ENCODE measurements at regions not wholly inside any gene's neighbourhood (a gene's known extent, or its start where the extent isn't known, plus 50 kb on each side); places are given as distances from the start of the nearest gene placed in this dataset.
A peak's percentile ranks its signal among the peaks of the same experiment; 100 is the strongest.
"Not testable (repeated sequence)": the region's sequence is repeated elsewhere in the genome, so short reads cannot be mapped to it uniquely, and the experiment has no call there.

GRCh38 chr22:49391436-49391835, 436.2 kb downstream of the BRD1 start:
- no peak for ATAC-seq (replicated peaks in 6 of 8)
- H3K4me3 ChIP-seq = no peak overlapping the region
- WGBS, 10 experiments = 38 to 94% (median 87%) methylated on average over 6 to 13 of the region's 18 CpGs; no CpG with 5 or more reads in 7 of the 10 experiments

DNA sequence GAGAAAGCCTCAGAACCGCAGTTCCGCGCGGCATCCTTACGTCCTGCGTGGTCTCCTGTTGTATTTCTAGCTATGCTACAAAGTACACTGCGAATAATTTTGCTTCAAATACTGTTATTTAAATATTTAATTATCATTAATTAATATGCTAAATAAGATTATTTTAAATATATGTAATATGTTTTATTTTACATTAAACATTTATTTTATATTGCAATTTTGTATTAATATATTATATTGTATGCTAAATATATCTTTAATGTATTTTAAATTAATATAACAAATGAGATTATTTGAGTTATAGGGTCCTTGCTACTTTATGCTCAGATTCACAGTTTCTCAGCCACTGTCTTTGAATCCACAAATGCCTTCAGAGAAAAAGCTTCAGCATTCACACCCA, 436.7 kb downstream of the BRD1 start:
- in situ Hi-C loops (cut with MboI; ENCODE audit: low pct_unique_long_range_greater_than_20kb in 2 of 9, low sequenced_read_pairs in 9 of 9, unreplicated experiment in 9 of 9) = no loop called here

More at GRCh38 chr22:49391436-49391835, 436.2 kb downstream of the BRD1 start:
- in situ Hi-C loops (cut with MboI; ENCODE audit: low pct_unique_long_range_greater_than_20kb in 2 of 9, low sequenced_read_pairs in 9 of 9, unreplicated experiment in 9 of 9) = no loop called here
- no peak overlapping the region for H3K27ac ChIP-seq
- H3K4me1 ChIP-seq (replicated peaks in 1 of 2) = no peaks in the 10 kb centered on the region

GRCh38 chr22:49383909-49384308, 443.8 kb downstream of the BRD1 start:
- in situ Hi-C loops (cut with MboI; ENCODE audit: low pct_unique_long_range_greater_than_20kb in 2 of 9, low sequenced_read_pairs in 9 of 9, unreplicated experiment in 9 of 9); H3K4me1 ChIP-seq (replicated peaks in 1 of 2); H3K27ac ChIP-seq; H3K4me3 ChIP-seq; ATAC-seq (replicated peaks in 6 of 8): not testable (repeated sequence)
- WGBS, 10 experiments = 89% methylated on average over 4 of the region's 7 CpGs; no CpG with 5 or more reads in 9 of the 10 experiments

More for the DNA sequence above, 436.7 kb downstream of the BRD1 start:
- no peaks in the 10 kb centered on the region for H3K4me1 ChIP-seq (replicated peaks in 1 of 2)
- no peak overlapping the region for H3K27ac ChIP-seq
- no peak overlapping the region for H3K4me3 ChIP-seq
- no peak for ATAC-seq (replicated peaks in 6 of 8)
- 77 to 100% (median 90%) methylated on average over 1 to 7 of the region's 7 CpGs; no CpG with 5 or more reads in 1 of the 10 experiments for WGBS, 10 experiments

DNA sequence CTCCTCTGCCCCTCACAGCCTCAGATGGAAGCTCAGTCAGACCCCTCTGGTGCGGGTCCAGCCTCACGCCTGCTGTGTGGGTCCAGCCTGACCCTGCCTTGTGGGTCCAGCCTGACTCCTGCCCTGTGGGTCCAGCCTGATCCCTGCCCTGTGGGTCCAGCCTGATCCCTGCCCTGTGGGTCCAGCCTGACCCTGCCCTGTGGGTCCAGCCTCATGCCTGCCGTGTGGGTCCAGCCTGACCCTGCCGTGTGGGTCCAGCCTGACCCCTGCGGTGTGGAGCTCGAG, 445.3 kb downstream of the BRD1 start:
- H3K4me3 ChIP-seq = no peak overlapping the region
- no peaks in the 10 kb centered on the region for H3K4me1 ChIP-seq (replicated peaks in 1 of 2)
- in situ Hi-C loops (cut with MboI; ENCODE audit: low pct_unique_long_range_greater_than_20kb in 2 of 9, low sequenced_read_pairs in 9 of 9, unreplicated experiment in 9 of 9) = no loop called here
- WGBS, 10 experiments = 14 to 80% (median 64%) methylated on average over 1 to 5 of the region's 6 CpGs; no CpG with 5 or more reads in 4 of the 10 experiments
- ATAC-seq (replicated peaks in 6 of 8) = no peak
- no peak overlapping the region for H3K27ac ChIP-seq

DNA sequence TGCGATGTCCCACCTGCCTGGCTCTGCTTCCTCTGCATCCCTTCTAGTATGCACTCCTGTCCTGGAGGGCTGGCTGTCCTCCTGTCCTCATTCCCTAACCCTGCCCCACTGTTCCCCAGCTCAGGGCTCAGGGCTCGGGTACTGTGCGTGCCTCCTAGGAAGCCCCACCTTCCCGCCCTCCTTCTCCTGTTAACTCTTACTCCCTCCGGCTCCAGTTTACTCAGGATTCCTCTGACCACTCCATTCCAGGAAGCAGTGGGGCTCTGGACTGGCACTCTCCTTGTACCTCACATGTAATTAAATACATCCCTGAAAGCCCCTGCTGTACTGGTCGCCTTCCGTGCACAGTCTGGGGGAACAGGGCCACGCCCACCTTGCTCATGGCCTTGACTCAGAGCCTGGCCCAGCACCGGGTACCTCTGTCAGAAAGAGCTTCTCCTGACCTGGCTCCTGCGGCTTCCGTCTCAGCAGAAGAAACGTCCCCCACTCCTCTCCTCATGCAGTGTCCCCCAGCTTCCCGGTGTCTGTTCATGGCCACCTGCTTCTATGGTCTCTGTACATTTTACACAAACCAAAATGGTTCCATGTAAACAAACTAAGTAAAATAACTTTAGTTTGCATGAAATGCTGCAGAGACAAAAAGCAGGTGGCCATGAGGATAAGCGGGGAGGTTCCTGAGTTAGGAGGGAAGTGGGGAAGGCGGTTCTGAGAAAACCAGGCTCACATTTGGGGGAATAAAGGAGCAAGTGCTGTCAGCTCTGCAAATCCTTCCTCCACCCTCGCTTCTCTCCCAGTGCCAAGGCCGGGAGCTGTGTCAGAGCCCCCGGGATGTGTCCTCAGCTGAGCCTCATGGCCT, 445.9 kb downstream of the BRD1 start:
- in situ Hi-C loops (cut with MboI; ENCODE audit: low pct_unique_long_range_greater_than_20kb in 2 of 9, low sequenced_read_pairs in 9 of 9, unreplicated experiment in 9 of 9) = no loop called here
- H3K27ac ChIP-seq = no peak overlapping the region
- no peaks in the 10 kb centered on the region for H3K4me1 ChIP-seq (replicated peaks in 1 of 2)
- ATAC-seq (replicated peaks in 6 of 8) = no peak
- 20 to 100% (median 60%) methylated on average over 1 to 12 of the region's 18 CpGs; no CpG with 5 or more reads in 3 of the 10 experiments for WGBS, 10 experiments
- H3K4me3 ChIP-seq = no peak overlapping the region

- in situ Hi-C loops (cut with MboI; ENCODE audit: low pct_unique_long_range_greater_than_20kb in 2 of 9, low sequenced_read_pairs in 9 of 9, unreplicated experiment in 9 of 9) = no loop called here
- 0 to 40% (median 17%) methylated on average over 1 of the region's 1 CpG; no CpG with 5 or more reads in 7 of the 10 experiments for WGBS, 10 experiments
- ATAC-seq (replicated peaks in 6 of 8) = no peak
- Histone ChIP-seq H3K4me3 (no peak overlapping the region), H3K27ac (no peak overlapping the region), H3K4me1 (replicated peaks in 1 of 2) (no peaks in the 10 kb centered on the region)
Observed at GRCh38 chr22:49380828-49381114, 446.9 kb downstream of the BRD1 start.

DNA sequence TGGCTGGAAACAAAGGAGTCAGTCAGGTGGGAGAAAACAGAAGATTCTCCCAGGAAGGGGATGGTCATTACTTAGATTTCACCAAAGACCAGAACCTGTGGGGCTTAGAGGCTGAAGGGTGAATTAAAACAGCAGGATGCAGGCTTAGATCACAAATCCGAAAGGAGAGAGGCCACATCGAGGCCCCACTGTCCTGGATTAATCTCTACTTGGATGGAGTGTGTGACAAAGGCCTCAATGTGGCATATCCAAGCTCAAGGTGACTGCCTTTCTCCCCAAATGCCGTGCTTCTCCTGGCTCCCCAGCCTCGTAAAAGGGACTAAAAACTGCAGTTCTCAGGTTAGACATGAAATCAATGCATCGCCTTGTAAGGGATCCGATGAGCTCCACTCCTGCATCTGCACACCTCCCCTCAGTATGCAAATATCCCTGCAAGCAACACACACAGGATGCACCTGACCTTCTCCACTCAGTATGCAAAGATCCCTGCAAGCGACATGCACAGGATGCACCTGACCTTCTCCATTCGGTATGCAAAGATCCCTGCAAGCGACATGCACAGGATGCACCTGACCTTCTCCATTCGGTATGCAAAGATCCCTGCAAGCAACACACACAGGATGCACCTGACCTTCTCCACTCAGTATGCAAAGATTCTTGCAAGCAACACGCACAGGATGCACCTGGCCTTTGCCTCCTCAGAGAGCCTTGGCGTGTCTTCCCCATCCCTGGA, 447.4 kb downstream of the BRD1 start:
- ATAC-seq (replicated peaks in 6 of 8) = peak in 2 of 8 experiments; percentile 41 to 46
- 0 to 61% (median 44%) methylated on average over 1 to 9 of the region's 12 CpGs; no CpG with 5 or more reads in 1 of the 10 experiments for WGBS, 10 experiments

DNA sequence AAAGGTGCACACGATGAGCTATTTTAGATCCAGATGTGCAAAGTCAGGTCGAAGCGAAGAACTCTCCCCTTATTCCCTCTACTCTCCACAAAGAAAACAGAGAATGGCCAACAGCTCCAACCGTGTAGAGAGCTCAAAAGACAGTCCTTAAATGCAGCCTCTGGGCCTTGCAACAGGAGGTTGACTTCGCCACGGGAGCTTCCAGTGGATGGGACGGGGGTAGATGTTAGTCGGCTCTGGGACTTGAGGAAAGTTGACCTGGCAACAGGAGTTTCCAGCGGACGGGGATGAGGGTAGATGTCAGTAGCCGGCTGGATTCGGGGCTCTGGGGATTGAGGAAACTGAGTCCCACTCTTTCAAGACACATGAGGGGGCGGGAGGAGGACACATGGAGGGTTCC, 450.4 kb downstream of the BRD1 start:
- Histone ChIP-seq H3K4me3 (no peak overlapping the region), H3K27ac (no peak overlapping the region), H3K4me1 (replicated peaks in 1 of 2) (no peaks in the 10 kb centered on the region)
- in situ Hi-C loops (cut with MboI; ENCODE audit: low pct_unique_long_range_greater_than_20kb in 2 of 9, low sequenced_read_pairs in 9 of 9, unreplicated experiment in 9 of 9) = no loop called here
- WGBS, 10 experiments = 6 to 97% (median 49%) methylated on average over 1 to 6 of the region's 13 CpGs; no CpG with 5 or more reads in 1 of the 10 experiments
- no peak for ATAC-seq (replicated peaks in 6 of 8)

More for the DNA sequence above, 447.4 kb downstream of the BRD1 start:
- Histone ChIP-seq H3K4me1 (replicated peaks in 1 of 2) (no peaks in the 10 kb centered on the region), H3K4me3 (no peak overlapping the region), H3K27ac (no peak overlapping the region)
- in situ Hi-C loops (cut with MboI; ENCODE audit: low pct_unique_long_range_greater_than_20kb in 2 of 9, low sequenced_read_pairs in 9 of 9, unreplicated experiment in 9 of 9) = no loop called here

- ATAC-seq (replicated peaks in 6 of 8) = no peak
- Histone ChIP-seq H3K4me3 (no peak overlapping the region), H3K27ac (no peak overlapping the region), H3K4me1 (replicated peaks in 1 of 2) (no peaks in the 10 kb centered on the region)
- in situ Hi-C loops (cut with MboI; ENCODE audit: low pct_unique_long_range_greater_than_20kb in 2 of 9, low sequenced_read_pairs in 9 of 9, unreplicated experiment in 9 of 9) = no loop called here
- WGBS, 10 experiments = 17 to 100% (median 68%) methylated on average over 1 to 7 of the region's 17 CpGs; no CpG with 5 or more reads in 3 of the 10 experiments
Observed at GRCh38 chr22:49373801-49374226, 453.9 kb downstream of the BRD1 start.

DNA sequence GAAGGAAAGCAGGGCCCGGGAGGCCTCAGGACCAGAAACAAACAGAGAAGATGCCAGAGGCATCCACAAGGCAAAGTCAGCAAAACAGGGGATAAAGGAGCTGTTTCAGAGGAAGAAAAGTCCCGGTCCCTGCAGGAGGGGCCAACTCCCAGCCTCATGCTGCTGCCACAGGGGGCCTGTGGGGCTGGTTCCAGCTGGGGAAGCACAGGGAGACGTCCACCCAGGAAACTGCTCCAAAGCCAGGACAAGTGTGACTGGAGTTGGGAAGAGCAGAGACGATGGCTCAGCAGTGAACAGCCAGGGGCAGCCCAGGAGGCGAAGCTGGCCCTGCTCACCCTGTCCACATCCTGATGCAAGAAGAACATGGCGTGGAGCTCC, 454.4 kb downstream of the BRD1 start:
- Histone ChIP-seq H3K4me3 (no peak overlapping the region), H3K27ac (no peak overlapping the region), H3K4me1 (replicated peaks in 1 of 2) (no peaks in the 10 kb centered on the region)
- ATAC-seq (replicated peaks in 6 of 8) = no peak
- WGBS, 10 experiments = 0 to 80% (median 48%) methylated on average over 1 to 3 of the region's 6 CpGs; no CpG with 5 or more reads in 7 of the 10 experiments
- in situ Hi-C loops (cut with MboI; ENCODE audit: low pct_unique_long_range_greater_than_20kb in 2 of 9, low sequenced_read_pairs in 9 of 9, unreplicated experiment in 9 of 9) = no loop called here

GRCh38 chr22:49372530-49373288, 455.0 kb downstream of the BRD1 start:
- H3K4me3 ChIP-seq = no peak overlapping the region
- 8 to 63% (median 48%) methylated on average over 3 to 9 of the region's 20 CpGs; no CpG with 5 or more reads in 4 of the 10 experiments for WGBS, 10 experiments
- in situ Hi-C loops (cut with MboI; ENCODE audit: low pct_unique_long_range_greater_than_20kb in 2 of 9, low sequenced_read_pairs in 9 of 9, unreplicated experiment in 9 of 9) = no loop called here
- ATAC-seq (replicated peaks in 6 of 8) = peak in 5 of 8 experiments; percentile 92 to 98 (median 94)
- H3K27ac ChIP-seq = no peak overlapping the region
- no peaks in the 10 kb centered on the region for H3K4me1 ChIP-seq (replicated peaks in 1 of 2)

GRCh38 chr22:49372111-49372529, 455.6 kb downstream of the BRD1 start:
- Histone ChIP-seq H3K4me3 (no peak overlapping the region), H3K4me1 (replicated peaks in 1 of 2) (no peaks in the 10 kb centered on the region), H3K27ac (no peak overlapping the region)
- WGBS, 10 experiments = 0 to 76% (median 41%) methylated on average over 2 to 6 of the region's 17 CpGs; no CpG with 5 or more reads in 6 of the 10 experiments
- peak in 1 of 8 experiments; percentile 1 for ATAC-seq (replicated peaks in 6 of 8)
- in situ Hi-C loops (cut with MboI; ENCODE audit: low pct_unique_long_range_greater_than_20kb in 2 of 9, low sequenced_read_pairs in 9 of 9, unreplicated experiment in 9 of 9) = no loop called here
